PC-3 (cell line): ENCODE measurements at regions not wholly inside any gene's neighbourhood (a gene's known extent, or its start where the extent isn't known, plus 50 kb on each side); places are given as distances from the start of the nearest gene placed in this dataset.

Experiments used
- ATAC-seq: fragments of 200-7000 bp; cut with Tn5 transposase; 2 replicates; pipeline ENCODE4 v1.9.1; 2020; ENCODE audit warnings: mild to moderate bottlenecking, moderate library complexity
- BruUV-seq: library from RNA; stranded (reverse); fragments of 400-500 nt; replicated peaks from 2 replicates; lab custom pipeline; 2021; lab: Mats Ljungman, UMichigan
- CTCF ChIA-PET: fragments of 300-600 bp; sonication (Branson Sonifier 250); formaldehyde crosslinking; loops from one replicate; lab custom pipeline; 2022; ENCODE audit warnings: antibody characterized with exemption; lab: Charles Lee
- POLR2A ChIA-PET: fragments of 300-600 bp; sonication (Branson Sonifier 250); formaldehyde crosslinking; loops from one replicate; lab custom pipeline; 2022; ENCODE audit warnings: antibody characterized with exemption; ENCODE audit not compliant: unreplicated experiment; lab: Charles Lee
- DNase-seq: peaks from one replicate; pipeline ENCODE4 v3.0.0-alpha.2; 2015
- H2AFZ ChIP-seq: fragments of 300-600 bp; sonication (generic); 2 replicates; pipeline ENCODE4 v1.6.0; 2016; ENCODE audit warnings: antibody characterized with exemption, low read length
- H3F3A ChIP-seq: fragments of 300-600 bp; sonication (generic); one replicate; pipeline ENCODE4 v1.6.0; 2017; ENCODE audit warnings: antibody characterized with exemption, low read length, control low read depth, mild to moderate bottlenecking; ENCODE audit not compliant: unreplicated experiment
- H3K27ac ChIP-seq: fragments of 300-600 bp; sonication (generic); 2 replicates; pipeline ENCODE4 v1.5.1; 2016; ENCODE audit warnings: mild to moderate bottlenecking, low read length
- H3K27me3 ChIP-seq: fragments of 300-600 bp; sonication (generic); 2 replicates; pipeline ENCODE4 v1.6.1; 2016; ENCODE audit warnings: low read length, mixed read lengths
- H3K36me3 ChIP-seq: fragments of 300-600 bp; sonication (generic); 2 replicates; pipeline ENCODE4 v1.6.1; 2016; ENCODE audit warnings: low read depth, mixed run types, low read length, mixed read lengths
- H3K4me1 ChIP-seq: fragments of 300-600 bp; sonication (generic); 2 replicates; pipeline ENCODE4 v1.5.1; 2016; ENCODE audit warnings: low read length; ENCODE audit not compliant: insufficient read depth
- H3K4me2 ChIP-seq: fragments of 300-600 bp; sonication (generic); 2 replicates; pipeline ENCODE4 v1.6.0; 2016; ENCODE audit warnings: low read length
- H3K4me3 ChIP-seq: fragments of 300-600 bp; sonication (generic); 2 replicates; pipeline ENCODE4 v1.5.1; 2016; ENCODE audit warnings: mild to moderate bottlenecking, low read length, mixed read lengths
- H3K79me2 ChIP-seq: fragments of 300-600 bp; sonication (generic); 2 replicates; pipeline ENCODE4 v1.6.1; 2017; ENCODE audit warnings: low read length, mixed read lengths
- H3K9ac ChIP-seq: fragments of 300-600 bp; sonication (generic); 2 replicates; pipeline ENCODE4 v1.6.0; 2016; ENCODE audit warnings: mild to moderate bottlenecking, low read length
- H3K9me2 ChIP-seq: fragments of 300-600 bp; sonication (generic); replicated peaks from 2 replicates; pipeline ENCODE4 v1.6.1; 2016; ENCODE audit warnings: mixed run types, low read length, mixed read lengths
- H3K9me3 ChIP-seq: fragments of 300-600 bp; sonication (generic); 2 replicates; pipeline ENCODE4 v1.6.1; 2016; ENCODE audit warnings: low read length, mixed read lengths
- H4K20me1 ChIP-seq: fragments of 300-600 bp; sonication (generic); 2 replicates; pipeline ENCODE4 v1.6.1; 2016; ENCODE audit warnings: low read length, mixed read lengths
- CTCF ChIP-seq: fragments of 300-600 bp; sonication (generic); conservative IDR thresholded peaks from 2 replicates; pipeline ENCODE4 v1.5.1; 2017; ENCODE audit warnings: antibody characterized with exemption, low read depth, mild to moderate bottlenecking, low read length
- EZH2 ChIP-seq: fragments of 300-600 bp; sonication (generic); IDR thresholded peaks from one replicate; pipeline ENCODE4 v1.6.1; 2017; ENCODE audit warnings: antibody characterized with exemption, mild to moderate bottlenecking, low read length; ENCODE audit not compliant: unreplicated experiment
- EZH2phosphoT487 ChIP-seq: fragments of 300-600 bp; sonication (generic); IDR thresholded peaks from 2 replicates; pipeline ENCODE4 v1.6.1; 2018; ENCODE audit warnings: mild to moderate bottlenecking, antibody characterized with exemption, low read length, borderline replicate concordance
- intact Hi-C: fragments of 100-400 bp; cut with micrococcal nuclease; formaldehyde crosslinking; loops from 2 replicates; pipeline ENCODE4 v1.9.0; 2023

GRCh38 chr3:153919773-153920172 is 201.4 kb upstream of the ARHGEF26 start:
- CTCF ChIA-PET: no interaction called here
- Histone ChIP-seq H3K9me3 (no peaks in the 10 kb centered on the region), H3F3A (no peaks in the 10 kb centered on the region), H2AFZ (no peak overlapping the region), H3K4me2 (no peak overlapping the region), H3K9ac (no peak overlapping the region), H3K79me2 (no peaks in the 10 kb centered on the region), H3K27me3 (no peaks in the 10 kb centered on the region), H3K9me2 (no peaks in the 10 kb centered on the region), H3K4me3 (no peak overlapping the region), H4K20me1 (no peaks in the 10 kb centered on the region), H3K27ac (no peak overlapping the region), H3K4me1 (no peaks in the 10 kb centered on the region), H3K36me3 (no peaks in the 10 kb centered on the region)
- no peak for TF ChIP-seq CTCF
- no peak for TF ChIP-seq EZH2phosphoT487
- TF ChIP-seq EZH2: no peak
- BruUV-seq: no TSS peak
- intact Hi-C loops: no loop called here
- POLR2A ChIA-PET: no interaction called here
- DNase-seq (no peak), ATAC-seq (no peak)

DNA sequence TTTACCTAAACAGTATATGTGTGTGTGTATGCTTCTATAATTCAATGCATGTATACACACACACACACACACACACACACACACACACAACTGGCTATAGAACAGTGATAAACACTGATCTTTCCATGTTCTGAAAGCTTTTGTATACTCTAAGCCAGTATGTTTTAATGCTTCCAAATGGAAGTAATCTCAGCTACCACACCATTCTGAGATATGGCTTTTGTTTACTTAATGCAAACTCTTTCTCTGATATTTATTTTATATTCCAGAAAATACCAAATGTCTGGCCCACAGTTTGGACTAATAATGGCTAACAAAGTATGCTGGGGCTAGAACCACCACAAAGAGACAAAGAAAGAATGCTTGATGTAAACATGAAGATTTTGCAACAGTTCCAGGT is 199.4 kb upstream of the ARHGEF26 start:
- no TSS peak for BruUV-seq
- H3K27ac ChIP-seq: no peak overlapping the region
- no peaks in the 10 kb centered on the region for H3K9me2 ChIP-seq
- H3K27me3 ChIP-seq: no peaks in the 10 kb centered on the region
- no peaks in the 10 kb centered on the region for H3K9me3 ChIP-seq
- no peaks in the 10 kb centered on the region for H3F3A ChIP-seq
- no peak overlapping the region for H3K9ac ChIP-seq
- no peak overlapping the region for H2AFZ ChIP-seq
- no peak for ATAC-seq
- intact Hi-C loops: no loop called here
- H3K79me2 ChIP-seq: no peaks in the 10 kb centered on the region
- ChIA-PET POLR2A (no interaction called here), CTCF (no interaction called here)
- H3K4me1 ChIP-seq: peaks cover 3% of the 10 kb centered on the region
- no peak for DNase-seq
- no peak for TF ChIP-seq CTCF
- no peak for TF ChIP-seq EZH2phosphoT487
- TF ChIP-seq EZH2: no peak
- H3K4me3 ChIP-seq: no peak overlapping the region
- H3K4me2 ChIP-seq: no peak overlapping the region
- H3K36me3 ChIP-seq: no peaks in the 10 kb centered on the region
- H4K20me1 ChIP-seq: no peaks in the 10 kb centered on the region

- Histone ChIP-seq H4K20me1 (no peaks in the 10 kb centered on the region), H3K9me2 (no peaks in the 10 kb centered on the region), H3K79me2 (no peaks in the 10 kb centered on the region), H3K4me1 (peaks cover 6% of the 10 kb centered on the region), H3K9ac (no peak overlapping the region), H3K9me3 (no peaks in the 10 kb centered on the region), H3K36me3 (no peaks in the 10 kb centered on the region), H3K27me3 (no peaks in the 10 kb centered on the region), H3K4me3 (no peak overlapping the region), H3K4me2 (no peak overlapping the region), H2AFZ (no peak overlapping the region), H3K27ac (no peak overlapping the region), H3F3A (no peaks in the 10 kb centered on the region)
- DNase-seq: no peak
- CTCF ChIA-PET: no interaction called here
- POLR2A ChIA-PET: no interaction called here
- no peak for TF ChIP-seq EZH2phosphoT487
- TF ChIP-seq EZH2: no peak
- no peak for TF ChIP-seq CTCF
- no TSS peak for BruUV-seq
- intact Hi-C loops: loop anchor here (2.0 to 5.0 kb wide), 8 partner anchors 45 to 899 kb away; no protein-coding TSS in a partner anchor
- no peak for ATAC-seq
Measured at GRCh38 chr3:153925841-153926514, 195.2 kb upstream of the ARHGEF26 start.
